Natural killer cell (primary cell): ENCODE measurements at regions not wholly inside any gene's neighbourhood (a gene's known extent, or its start where the extent isn't known, plus 50 kb on each side); places are given as distances from the start of the nearest gene placed in this dataset.

Experiments used
- ATAC-seq, 3 donors: fragments of 150-1000 bp in 2 of 3; fragments of 200-7000 bp in 1 of 3; cut with Tn5 transposase; 1 replicate in 1 of 3; 2 replicates in 2 of 3; pipeline ENCODE4 v1.10.0; 2021; ENCODE audit warnings: mild to moderate bottlenecking in 2 of 3, moderate library complexity in 2 of 3
- DNase-seq, 2 donors: peaks; one replicate each; pipeline versions ENCODE4 v3.0.0 to v3.0.0-alpha.2; 2013 to 2021; ENCODE audit warnings: mixed read lengths in 1 of 2
- H3K27ac ChIP-seq: one replicate; pipeline ENCODE4 v1.5.1; 2013; ENCODE audit warnings: mild to moderate bottlenecking, low read length
- H3K27me3 ChIP-seq: one replicate; pipeline ENCODE4 v1.6.1; 2013; ENCODE audit warnings: low read length; ENCODE audit not compliant: control insufficient read depth, insufficient read depth
- H3K36me3 ChIP-seq: one replicate; pipeline ENCODE4 v1.6.1; 2013; ENCODE audit warnings: low read length; ENCODE audit not compliant: control insufficient read depth, insufficient read depth
- H3K4me1 ChIP-seq: one replicate; pipeline ENCODE4 v1.6.1; 2013; ENCODE audit warnings: low read length; ENCODE audit not compliant: control insufficient read depth, insufficient read depth
- H3K4me3 ChIP-seq: one replicate; pipeline ENCODE4 v1.5.1; 2013; ENCODE audit warnings: low read length
- H3K9me3 ChIP-seq: one replicate; pipeline ENCODE4 v1.6.1; 2013; ENCODE audit warnings: low read length; ENCODE audit not compliant: control insufficient read depth, insufficient read depth
- H3K27ac Mint-ChIP-seq, 2 donors: one replicate each; pipeline ENCODE4 v1.8.0; 2022; ENCODE audit warnings: mild to moderate bottlenecking in 2 of 2, mixed read lengths in 2 of 2, moderate library complexity in 1 of 2
- H3K27me3 Mint-ChIP-seq, 2 donors: one replicate each; pipeline ENCODE4 v1.8.0; 2022; ENCODE audit warnings: low read depth in 2 of 2, mixed read lengths in 2 of 2
- H3K36me3 Mint-ChIP-seq: one replicate; pipeline ENCODE4 v1.8.0; 2022; ENCODE audit warnings: mixed read lengths
- H3K4me1 Mint-ChIP-seq, 2 donors: one replicate each; pipeline ENCODE4 v1.8.0; 2022; ENCODE audit warnings: mixed read lengths in 2 of 2
- H3K4me3 Mint-ChIP-seq: one replicate; pipeline ENCODE4 v1.8.0; 2022; ENCODE audit warnings: mild to moderate bottlenecking, moderate library complexity, mixed read lengths
- H3K9me3 Mint-ChIP-seq, 2 donors: one replicate each; pipeline ENCODE4 v1.8.0; 2022; ENCODE audit warnings: mixed read lengths in 2 of 2
- WGBS: methylation state at CpG from one replicate; pipeline ENCODE4 v1.1.7; 2013; ENCODE audit warnings: missing lambda C conversion rate; ENCODE audit not compliant: insufficient coverage; 5-methylcytosine and 5-hydroxymethylcytosine counted together
- intact Hi-C: fragments of 100-400 bp; cut with micrococcal nuclease; formaldehyde crosslinking; loops from one replicate; pipeline ENCODE4 v1.14.2; 2022
- TF ChIP-seq, protein P1 (sequence below): fragments of 200-600 bp; IDR thresholded peaks from one replicate; pipeline ENCODE4 v1.8.0; 2022; ENCODE audit warnings: antibody characterized with exemption

DNA sequence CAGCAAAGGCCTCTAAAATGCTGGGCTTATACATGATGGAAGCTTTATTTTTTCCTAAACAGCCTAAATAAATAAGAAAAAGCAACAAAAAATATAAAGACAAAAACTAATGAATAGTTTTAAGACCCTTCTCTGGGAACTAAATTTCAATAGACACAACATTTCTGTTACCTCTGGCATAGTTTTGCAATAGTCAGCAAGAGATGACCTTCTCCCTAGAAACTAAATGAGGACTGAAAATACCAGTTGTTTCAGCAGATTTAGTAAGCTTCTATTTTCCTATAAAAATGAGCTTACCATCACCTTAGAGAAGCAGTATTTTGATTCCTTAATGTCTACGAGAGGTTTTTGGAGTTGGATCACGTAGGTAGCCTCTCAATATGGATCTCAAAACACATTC lies 471.4 kb upstream of the NRP1 start:
- H3K4me1 Mint-ChIP-seq: no peaks in the 10 kb centered on the region
- no peaks in the 10 kb centered on the region for H3K36me3 Mint-ChIP-seq
- no peak overlapping the region for H3K4me3 Mint-ChIP-seq
- Histone ChIP-seq H3K4me1 (no peaks in the 10 kb centered on the region), H3K36me3 (no peaks in the 10 kb centered on the region), H3K27me3 (no peaks in the 10 kb centered on the region), H3K9me3 (no peaks in the 10 kb centered on the region), H3K4me3 (no peak overlapping the region), H3K27ac (no peak overlapping the region)
- H3K27me3 Mint-ChIP-seq: no peaks in the 10 kb centered on the region
- H3K9me3 Mint-ChIP-seq: no peaks in the 10 kb centered on the region
- TF ChIP-seq, protein P1, sequence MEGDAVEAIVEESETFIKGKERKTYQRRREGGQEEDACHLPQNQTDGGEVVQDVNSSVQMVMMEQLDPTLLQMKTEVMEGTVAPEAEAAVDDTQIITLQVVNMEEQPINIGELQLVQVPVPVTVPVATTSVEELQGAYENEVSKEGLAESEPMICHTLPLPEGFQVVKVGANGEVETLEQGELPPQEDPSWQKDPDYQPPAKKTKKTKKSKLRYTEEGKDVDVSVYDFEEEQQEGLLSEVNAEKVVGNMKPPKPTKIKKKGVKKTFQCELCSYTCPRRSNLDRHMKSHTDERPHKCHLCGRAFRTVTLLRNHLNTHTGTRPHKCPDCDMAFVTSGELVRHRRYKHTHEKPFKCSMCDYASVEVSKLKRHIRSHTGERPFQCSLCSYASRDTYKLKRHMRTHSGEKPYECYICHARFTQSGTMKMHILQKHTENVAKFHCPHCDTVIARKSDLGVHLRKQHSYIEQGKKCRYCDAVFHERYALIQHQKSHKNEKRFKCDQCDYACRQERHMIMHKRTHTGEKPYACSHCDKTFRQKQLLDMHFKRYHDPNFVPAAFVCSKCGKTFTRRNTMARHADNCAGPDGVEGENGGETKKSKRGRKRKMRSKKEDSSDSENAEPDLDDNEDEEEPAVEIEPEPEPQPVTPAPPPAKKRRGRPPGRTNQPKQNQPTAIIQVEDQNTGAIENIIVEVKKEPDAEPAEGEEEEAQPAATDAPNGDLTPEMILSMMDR: no peak
- intact Hi-C loops: no loop called here
- H3K27ac Mint-ChIP-seq: no peak overlapping the region
- no peak for DNase-seq
- no CpG with 5 or more reads among the region's 2 CpGs for WGBS
- ATAC-seq: no peak

DNA sequence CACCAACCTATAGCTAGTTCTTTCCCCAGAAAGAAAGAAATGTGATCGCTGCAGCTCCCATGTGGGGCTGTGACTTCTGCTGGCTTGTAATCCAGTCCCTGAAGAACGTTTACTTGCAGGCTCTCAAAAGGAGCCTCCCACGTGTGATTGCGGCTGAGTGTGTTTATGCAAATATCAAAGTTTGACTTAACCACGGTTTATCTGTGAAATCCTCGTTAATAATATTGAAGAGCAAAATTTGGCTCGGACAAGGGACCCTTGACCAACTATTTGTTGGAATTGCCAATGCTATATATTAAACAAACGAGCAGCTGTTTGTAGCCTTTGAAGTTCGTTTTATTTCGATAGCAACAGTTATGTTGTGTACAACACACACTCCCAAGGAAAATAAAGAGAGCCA lies 470.1 kb upstream of the NRP1 start:
- H3K4me1 Mint-ChIP-seq: no peaks in the 10 kb centered on the region
- Histone ChIP-seq H3K27me3 (no peaks in the 10 kb centered on the region), H3K36me3 (no peaks in the 10 kb centered on the region), H3K27ac (no peak overlapping the region), H3K4me3 (no peak overlapping the region), H3K9me3 (no peaks in the 10 kb centered on the region), H3K4me1 (no peaks in the 10 kb centered on the region)
- H3K27me3 Mint-ChIP-seq: no peaks in the 10 kb centered on the region
- H3K4me3 Mint-ChIP-seq: no peak overlapping the region
- ATAC-seq: no peak
- no peaks in the 10 kb centered on the region for H3K9me3 Mint-ChIP-seq
- WGBS: 75% methylated on average over 10 of the region's 10 CpGs
- TF ChIP-seq, protein P1: no peak
- no peaks in the 10 kb centered on the region for H3K36me3 Mint-ChIP-seq
- no peak for DNase-seq
- no peak overlapping the region for H3K27ac Mint-ChIP-seq
- intact Hi-C loops: no loop called here

DNA sequence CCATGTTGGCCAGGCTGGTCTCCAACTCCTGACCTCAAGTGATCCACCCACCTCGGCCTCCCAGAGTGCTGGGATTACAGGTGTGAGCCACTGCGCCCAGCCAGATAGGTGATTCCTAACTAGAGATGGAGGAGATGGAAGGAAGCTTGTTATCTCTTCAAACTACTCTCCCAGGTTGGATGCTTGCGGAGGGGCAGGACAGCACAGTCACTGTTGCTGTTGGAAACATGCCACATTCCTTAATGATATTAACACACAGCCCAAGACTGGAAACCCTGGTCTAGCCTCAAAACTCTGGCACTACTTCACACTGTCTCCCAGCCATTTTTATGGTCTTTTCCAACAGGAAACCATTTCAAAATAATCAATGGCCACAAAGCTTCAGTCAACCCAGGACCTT lies 468.8 kb upstream of the NRP1 start:
- H3K27ac ChIP-seq: no peak overlapping the region
- TF ChIP-seq, protein P1: no peak
- no peaks in the 10 kb centered on the region for H3K4me1 Mint-ChIP-seq
- no peaks in the 10 kb centered on the region for H3K36me3 Mint-ChIP-seq
- no peak overlapping the region for H3K4me3 ChIP-seq
- no peak overlapping the region for H3K27ac Mint-ChIP-seq
- no peaks in the 10 kb centered on the region for H3K36me3 ChIP-seq
- intact Hi-C loops: no loop called here
- H3K9me3 Mint-ChIP-seq: no peaks in the 10 kb centered on the region
- H3K4me3 Mint-ChIP-seq: no peak overlapping the region
- H3K9me3 ChIP-seq: no peaks in the 10 kb centered on the region
- H3K27me3 Mint-ChIP-seq: peaks cover 0 to under 1% of the 10 kb centered on the region in 2 donors
- H3K4me1 ChIP-seq: no peaks in the 10 kb centered on the region
- DNase-seq (no peak), ATAC-seq (no peak)
- 93% methylated on average over 3 of the region's 3 CpGs for WGBS
- no peaks in the 10 kb centered on the region for H3K27me3 ChIP-seq

DNA sequence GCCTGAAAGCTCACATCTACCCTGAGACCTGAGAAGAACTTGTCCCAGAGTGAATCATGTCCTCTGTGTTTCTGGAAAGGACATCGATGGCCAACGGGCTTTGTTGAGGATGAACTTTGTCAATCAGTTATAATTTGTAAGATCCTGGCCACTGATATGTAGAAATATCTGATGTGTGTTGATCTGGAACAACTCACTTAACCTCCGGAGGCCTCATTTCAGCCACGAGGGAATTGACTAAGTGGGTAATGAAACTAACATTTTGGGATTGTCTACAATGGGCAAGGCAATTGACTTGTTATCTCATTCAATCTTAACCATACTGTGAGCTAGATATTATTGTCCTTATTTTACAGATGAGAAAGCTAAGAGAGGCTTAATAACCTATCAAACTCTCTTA lies 468.1 kb upstream of the NRP1 start:
- WGBS: 88% methylated on average over 4 of the region's 4 CpGs
- Mint-ChIP-seq H3K36me3 (no peaks in the 10 kb centered on the region), H3K9me3 (no peaks in the 10 kb centered on the region), H3K27me3 (peaks cover 0 to 5% of the 10 kb centered on the region in 2 donors), H3K4me1 (no peaks in the 10 kb centered on the region), H3K4me3 (no peak overlapping the region), H3K27ac (no peak overlapping the region)
- no peaks in the 10 kb centered on the region for H3K27me3 ChIP-seq
- no peak for ATAC-seq
- H3K4me1 ChIP-seq: no peaks in the 10 kb centered on the region
- no peak overlapping the region for H3K4me3 ChIP-seq
- intact Hi-C loops: no loop called here
- TF ChIP-seq, protein P1: no peak
- no peak for DNase-seq
- H3K36me3 ChIP-seq: no peaks in the 10 kb centered on the region
- H3K27ac ChIP-seq: no peak overlapping the region
- H3K9me3 ChIP-seq: no peaks in the 10 kb centered on the region
